ENCODE measurements at regions not wholly inside any gene's neighbourhood (a gene's known extent, or its start where the extent isn't known, plus 50 kb on each side); places are given as distances from the start of the nearest gene placed in this dataset.

DNA sequence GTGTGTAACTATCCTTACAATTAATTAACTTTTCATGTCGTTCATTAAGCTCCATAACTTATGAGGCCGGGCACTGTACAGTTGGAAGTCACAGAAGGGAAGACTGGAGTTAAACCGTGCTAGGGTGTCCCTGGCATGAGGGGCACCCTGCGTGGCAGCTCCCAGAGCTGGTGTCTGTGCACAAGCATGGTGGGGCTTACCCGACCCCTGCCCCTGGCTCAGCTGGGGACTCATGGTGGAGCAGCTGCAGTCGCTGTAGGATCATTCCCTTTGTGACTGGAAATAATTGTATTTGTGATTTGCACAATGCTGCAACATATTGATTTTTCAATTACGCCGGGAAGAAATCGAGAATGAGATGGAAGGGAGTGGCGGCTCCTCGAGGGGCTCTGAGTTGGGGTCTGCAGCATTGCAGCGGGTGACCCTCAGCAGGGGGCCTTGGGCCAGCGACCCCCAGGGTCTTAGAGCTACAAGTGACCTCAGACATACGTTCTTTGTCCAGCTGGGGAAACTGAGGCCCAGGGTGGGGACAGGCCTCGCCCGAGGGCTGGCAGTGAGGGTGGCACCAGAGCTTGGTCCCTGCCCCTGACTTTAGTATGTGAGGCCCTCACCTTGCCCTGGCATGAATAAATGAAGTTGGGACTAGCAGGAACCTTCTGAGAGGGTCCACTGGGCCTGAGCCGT, 125.4 kb downstream of the KIF26A start:
- TF ChIP-seq, protein P1, sequence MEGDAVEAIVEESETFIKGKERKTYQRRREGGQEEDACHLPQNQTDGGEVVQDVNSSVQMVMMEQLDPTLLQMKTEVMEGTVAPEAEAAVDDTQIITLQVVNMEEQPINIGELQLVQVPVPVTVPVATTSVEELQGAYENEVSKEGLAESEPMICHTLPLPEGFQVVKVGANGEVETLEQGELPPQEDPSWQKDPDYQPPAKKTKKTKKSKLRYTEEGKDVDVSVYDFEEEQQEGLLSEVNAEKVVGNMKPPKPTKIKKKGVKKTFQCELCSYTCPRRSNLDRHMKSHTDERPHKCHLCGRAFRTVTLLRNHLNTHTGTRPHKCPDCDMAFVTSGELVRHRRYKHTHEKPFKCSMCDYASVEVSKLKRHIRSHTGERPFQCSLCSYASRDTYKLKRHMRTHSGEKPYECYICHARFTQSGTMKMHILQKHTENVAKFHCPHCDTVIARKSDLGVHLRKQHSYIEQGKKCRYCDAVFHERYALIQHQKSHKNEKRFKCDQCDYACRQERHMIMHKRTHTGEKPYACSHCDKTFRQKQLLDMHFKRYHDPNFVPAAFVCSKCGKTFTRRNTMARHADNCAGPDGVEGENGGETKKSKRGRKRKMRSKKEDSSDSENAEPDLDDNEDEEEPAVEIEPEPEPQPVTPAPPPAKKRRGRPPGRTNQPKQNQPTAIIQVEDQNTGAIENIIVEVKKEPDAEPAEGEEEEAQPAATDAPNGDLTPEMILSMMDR (conservative IDR thresholded peaks at IDR 0.05) = no peak
- no peak for TF ChIP-seq EZH2 (IDR thresholded peaks at IDR 0.05; ENCODE audit: low read depth)
